Adrenal gland (tissue), 5 donors: ENCODE measurements at regions not wholly inside any gene's neighbourhood (a gene's known extent, or its start where the extent isn't known, plus 50 kb on each side); places are given as distances from the start of the nearest gene placed in this dataset.

Experiments
- POLR2A ChIP-seq, 2 donors: fragments of 450-650 bp; IDR thresholded peaks; one replicate each; pipeline ENCODE4 v1.6.1; 2017; ENCODE audit warnings: antibody characterized with exemption in 2 of 2, mild to moderate bottlenecking in 2 of 2, moderate library complexity in 1 of 2
- TF ChIP-seq, protein P1 (sequence below), 6 experiments: fragments of 450-650 bp in 4 of 6; fragments of 200-600 bp in 2 of 6; sonication (generic) in 1 of 6; IDR thresholded peaks; 1 replicate in 5 of 6; 2 replicates in 1 of 6; pipeline versions ENCODE4 v1.5.1 to v1.8.0; 2016 to 2021; ENCODE audit warnings: antibody characterized with exemption in 6 of 6, mild to moderate bottlenecking in 2 of 6, moderate library complexity in 1 of 6
- donor health status: DM: no; HTN: no; CAD: no.

DNA sequence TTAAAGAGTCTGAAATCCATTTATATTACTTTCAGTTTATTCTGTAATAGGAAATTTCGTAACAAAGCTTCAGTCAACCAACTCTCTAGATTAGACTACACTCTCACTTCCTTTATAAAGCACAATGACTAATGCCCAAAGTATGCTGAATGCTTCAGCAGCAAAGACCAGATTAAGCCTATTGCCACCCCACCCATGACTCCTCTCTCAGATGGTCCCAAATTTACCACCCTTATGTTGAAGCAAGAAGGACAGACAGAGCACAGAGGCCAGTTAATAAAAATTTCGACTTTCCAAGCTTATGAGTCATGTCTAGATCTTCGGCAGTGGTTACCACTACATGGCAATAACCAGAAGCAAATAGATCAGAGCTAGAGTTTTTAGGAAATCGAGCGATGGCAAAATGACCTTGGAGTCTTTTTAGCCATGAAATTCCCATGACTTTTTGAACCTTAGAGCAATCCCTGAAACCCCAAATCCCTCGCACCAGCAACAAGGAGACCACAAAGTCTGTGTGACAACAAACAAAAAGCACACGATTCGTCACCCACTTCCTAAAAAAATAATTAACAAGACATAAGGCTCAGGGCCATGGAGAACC is 287.8 kb upstream of the RASA1 start:
- TF ChIP-seq, protein P1, sequence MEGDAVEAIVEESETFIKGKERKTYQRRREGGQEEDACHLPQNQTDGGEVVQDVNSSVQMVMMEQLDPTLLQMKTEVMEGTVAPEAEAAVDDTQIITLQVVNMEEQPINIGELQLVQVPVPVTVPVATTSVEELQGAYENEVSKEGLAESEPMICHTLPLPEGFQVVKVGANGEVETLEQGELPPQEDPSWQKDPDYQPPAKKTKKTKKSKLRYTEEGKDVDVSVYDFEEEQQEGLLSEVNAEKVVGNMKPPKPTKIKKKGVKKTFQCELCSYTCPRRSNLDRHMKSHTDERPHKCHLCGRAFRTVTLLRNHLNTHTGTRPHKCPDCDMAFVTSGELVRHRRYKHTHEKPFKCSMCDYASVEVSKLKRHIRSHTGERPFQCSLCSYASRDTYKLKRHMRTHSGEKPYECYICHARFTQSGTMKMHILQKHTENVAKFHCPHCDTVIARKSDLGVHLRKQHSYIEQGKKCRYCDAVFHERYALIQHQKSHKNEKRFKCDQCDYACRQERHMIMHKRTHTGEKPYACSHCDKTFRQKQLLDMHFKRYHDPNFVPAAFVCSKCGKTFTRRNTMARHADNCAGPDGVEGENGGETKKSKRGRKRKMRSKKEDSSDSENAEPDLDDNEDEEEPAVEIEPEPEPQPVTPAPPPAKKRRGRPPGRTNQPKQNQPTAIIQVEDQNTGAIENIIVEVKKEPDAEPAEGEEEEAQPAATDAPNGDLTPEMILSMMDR (IDR thresholded peaks at IDR 0.05): no peak
- TF ChIP-seq POLR2A (IDR thresholded peaks at IDR 0.05): no peak
